ENCODE measurements at regions not wholly inside any gene's neighbourhood (a gene's known extent, or its start where the extent isn't known, plus 50 kb on each side); places are given as distances from the start of the nearest gene placed in this dataset.

DNA sequence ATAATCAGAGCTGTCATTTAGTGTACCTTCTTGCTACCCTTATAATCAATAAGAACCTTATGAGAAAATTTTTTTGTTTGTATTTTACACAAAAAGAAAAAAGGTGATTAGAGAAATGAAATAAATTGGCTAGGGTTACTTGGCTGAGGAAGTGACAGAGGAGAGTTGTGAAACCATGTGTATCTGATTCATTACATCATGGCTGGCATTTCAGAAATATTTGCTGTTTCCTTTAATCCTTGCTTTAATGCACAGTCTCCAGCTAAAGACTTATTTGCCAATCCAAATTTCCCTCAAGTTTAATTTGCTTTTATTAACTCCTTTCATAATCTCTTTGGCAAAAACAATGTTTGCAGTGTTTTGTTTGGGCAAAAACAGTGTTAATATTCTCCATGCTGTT is 543.1 kb downstream of the KIF4B start (continued):
- TF ChIP-seq MYC (IDR thresholded peaks at IDR 0.05; ENCODE audit: low read depth, low read length) (no peak), MYC (CRISPR knock-in tag; IDR thresholded peaks at IDR 0.05; ENCODE audit: borderline replicate concordance, low read depth) (no peak), E2F3 (CRISPR knock-in tag; IDR thresholded peaks at IDR 0.05) (no peak), HSF4 (CRISPR knock-in tag; IDR thresholded peaks at IDR 0.05; ENCODE audit: borderline replicate concordance) (no peak)

DNA sequence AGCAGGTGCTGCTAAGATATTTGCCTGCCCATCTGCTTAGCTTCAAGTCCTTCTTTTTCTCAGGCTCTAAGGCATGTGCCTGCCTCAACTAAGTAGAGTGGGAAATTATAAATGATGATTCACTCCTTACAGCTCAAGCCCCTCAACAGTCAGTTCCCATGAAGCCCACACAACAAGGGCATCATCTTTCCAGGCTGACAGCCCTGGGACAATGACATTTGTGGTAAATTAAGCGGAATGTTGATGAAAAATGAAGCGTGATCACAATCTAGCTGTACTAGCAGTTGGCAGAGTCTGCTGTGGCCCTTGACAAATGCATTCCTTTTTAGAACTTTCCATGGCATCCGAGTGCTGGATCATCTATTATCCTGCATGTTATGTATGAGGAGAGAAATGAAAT is 548.6 kb downstream of the KIF4B start:
- H2AFZ ChIP-seq (ENCODE audit: low read depth, low read length): no peak overlapping the region
- no peaks in the 10 kb centered on the region for H3K4me1 ChIP-seq (replicated peaks in 1 of 2; ENCODE audit: control insufficient read depth in 2 of 2, insufficient read depth in 2 of 2, low read length in 2 of 2)
- FAIRE-seq (no peak), ATAC-seq (no peak), DNase-seq (ENCODE audit: extremely low read depth in 1 of 4, low spot score in 3 of 4) (no peak)
- in situ Hi-C loops (cut with MboI): no loop called here
- H3K27ac ChIP-seq (ENCODE audit: extremely low read depth, low read depth, low read length): no peak overlapping the region
- no peaks in the 10 kb centered on the region for H4K20me1 ChIP-seq (replicated peaks; ENCODE audit: control insufficient read depth, insufficient read depth, low read length)
- no peak overlapping the region for H3K4me2 ChIP-seq (ENCODE audit: insufficient read depth, low read length)
- H3K79me2 ChIP-seq (ENCODE audit: control insufficient read depth, insufficient read depth, low read length): no peaks in the 10 kb centered on the region
- no peaks in the 10 kb centered on the region for H3K36me3 ChIP-seq (ENCODE audit: control insufficient read depth, insufficient read depth, low read length)
- H3K27me3 ChIP-seq (ENCODE audit: control insufficient read depth in 2 of 2, insufficient read depth in 2 of 2, low read length in 2 of 2): no peaks in the 10 kb centered on the region
- BruUV-seq (replicated peaks): no TSS peak
- ChIA-PET CTCF (ENCODE audit: low intra/inter-chr PET ratio) (no interaction called here), POLR2A (no interaction called here)
- no peak overlapping the region for H3K9ac ChIP-seq (ENCODE audit: insufficient read depth in 1 of 2, low read depth in 2 of 2, low read length in 2 of 2)
- no peaks in the 10 kb centered on the region for H3K9me3 ChIP-seq (replicated peaks; ENCODE audit: control insufficient read depth, insufficient read depth, low read depth, low read length)
- no peak overlapping the region for H3K4me3 ChIP-seq
- no peaks in the 10 kb centered on the region for H3K9me1 ChIP-seq (ENCODE audit: control insufficient read depth, insufficient read depth, low read length)
- 0% methylated on average over 3 of the region's 3 CpGs for WGBS (ENCODE audit: insufficient coverage, low coverage, missing lambda C conversion rate)
- intact Hi-C loops (cut with micrococcal nuclease): no loop called here
- TF ChIP-seq TCF7L2 (IDR thresholded peaks at IDR 0.05; ENCODE audit: low read depth, low read length) (no peak), ZNF551 (CRISPR knock-in tag; IDR thresholded peaks at IDR 0.05) (no peak)
- TF ChIP-seq, protein P1, sequence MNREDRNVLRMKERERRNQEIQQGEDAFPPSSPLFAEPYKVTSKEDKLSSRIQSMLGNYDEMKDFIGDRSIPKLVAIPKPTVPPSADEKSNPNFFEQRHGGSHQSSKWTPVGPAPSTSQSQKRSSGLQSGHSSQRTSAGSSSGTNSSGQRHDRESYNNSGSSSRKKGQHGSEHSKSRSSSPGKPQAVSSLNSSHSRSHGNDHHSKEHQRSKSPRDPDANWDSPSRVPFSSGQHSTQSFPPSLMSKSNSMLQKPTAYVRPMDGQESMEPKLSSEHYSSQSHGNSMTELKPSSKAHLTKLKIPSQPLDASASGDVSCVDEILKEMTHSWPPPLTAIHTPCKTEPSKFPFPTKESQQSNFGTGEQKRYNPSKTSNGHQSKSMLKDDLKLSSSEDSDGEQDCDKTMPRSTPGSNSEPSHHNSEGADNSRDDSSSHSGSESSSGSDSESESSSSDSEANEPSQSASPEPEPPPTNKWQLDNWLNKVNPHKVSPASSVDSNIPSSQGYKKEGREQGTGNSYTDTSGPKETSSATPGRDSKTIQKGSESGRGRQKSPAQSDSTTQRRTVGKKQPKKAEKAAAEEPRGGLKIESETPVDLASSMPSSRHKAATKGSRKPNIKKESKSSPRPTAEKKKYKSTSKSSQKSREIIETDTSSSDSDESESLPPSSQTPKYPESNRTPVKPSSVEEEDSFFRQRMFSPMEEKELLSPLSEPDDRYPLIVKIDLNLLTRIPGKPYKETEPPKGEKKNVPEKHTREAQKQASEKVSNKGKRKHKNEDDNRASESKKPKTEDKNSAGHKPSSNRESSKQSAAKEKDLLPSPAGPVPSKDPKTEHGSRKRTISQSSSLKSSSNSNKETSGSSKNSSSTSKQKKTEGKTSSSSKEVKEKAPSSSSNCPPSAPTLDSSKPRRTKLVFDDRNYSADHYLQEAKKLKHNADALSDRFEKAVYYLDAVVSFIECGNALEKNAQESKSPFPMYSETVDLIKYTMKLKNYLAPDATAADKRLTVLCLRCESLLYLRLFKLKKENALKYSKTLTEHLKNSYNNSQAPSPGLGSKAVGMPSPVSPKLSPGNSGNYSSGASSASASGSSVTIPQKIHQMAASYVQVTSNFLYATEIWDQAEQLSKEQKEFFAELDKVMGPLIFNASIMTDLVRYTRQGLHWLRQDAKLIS (CRISPR knock-in tag; IDR thresholded peaks at IDR 0.05): no peak
- TF ChIP-seq, protein P2, sequence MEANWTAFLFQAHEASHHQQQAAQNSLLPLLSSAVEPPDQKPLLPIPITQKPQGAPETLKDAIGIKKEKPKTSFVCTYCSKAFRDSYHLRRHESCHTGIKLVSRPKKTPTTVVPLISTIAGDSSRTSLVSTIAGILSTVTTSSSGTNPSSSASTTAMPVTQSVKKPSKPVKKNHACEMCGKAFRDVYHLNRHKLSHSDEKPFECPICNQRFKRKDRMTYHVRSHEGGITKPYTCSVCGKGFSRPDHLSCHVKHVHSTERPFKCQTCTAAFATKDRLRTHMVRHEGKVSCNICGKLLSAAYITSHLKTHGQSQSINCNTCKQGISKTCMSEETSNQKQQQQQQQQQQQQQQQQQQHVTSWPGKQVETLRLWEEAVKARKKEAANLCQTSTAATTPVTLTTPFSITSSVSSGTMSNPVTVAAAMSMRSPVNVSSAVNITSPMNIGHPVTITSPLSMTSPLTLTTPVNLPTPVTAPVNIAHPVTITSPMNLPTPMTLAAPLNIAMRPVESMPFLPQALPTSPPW (CRISPR knock-in tag; IDR thresholded peaks at IDR 0.05): no peak
- TF ChIP-seq, protein P3, sequence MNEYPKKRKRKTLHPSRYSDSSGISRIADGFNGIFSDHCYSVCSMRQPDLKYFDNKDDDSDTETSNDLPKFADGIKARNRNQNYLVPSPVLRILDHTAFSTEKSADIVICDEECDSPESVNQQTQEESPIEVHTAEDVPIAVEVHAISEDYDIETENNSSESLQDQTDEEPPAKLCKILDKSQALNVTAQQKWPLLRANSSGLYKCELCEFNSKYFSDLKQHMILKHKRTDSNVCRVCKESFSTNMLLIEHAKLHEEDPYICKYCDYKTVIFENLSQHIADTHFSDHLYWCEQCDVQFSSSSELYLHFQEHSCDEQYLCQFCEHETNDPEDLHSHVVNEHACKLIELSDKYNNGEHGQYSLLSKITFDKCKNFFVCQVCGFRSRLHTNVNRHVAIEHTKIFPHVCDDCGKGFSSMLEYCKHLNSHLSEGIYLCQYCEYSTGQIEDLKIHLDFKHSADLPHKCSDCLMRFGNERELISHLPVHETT (CRISPR knock-in tag; conservative IDR thresholded peaks at IDR 0.05 in 1 of 2, IDR thresholded peaks at IDR 0.05 in 1 of 2): no peak
- TF ChIP-seq, protein P4, sequence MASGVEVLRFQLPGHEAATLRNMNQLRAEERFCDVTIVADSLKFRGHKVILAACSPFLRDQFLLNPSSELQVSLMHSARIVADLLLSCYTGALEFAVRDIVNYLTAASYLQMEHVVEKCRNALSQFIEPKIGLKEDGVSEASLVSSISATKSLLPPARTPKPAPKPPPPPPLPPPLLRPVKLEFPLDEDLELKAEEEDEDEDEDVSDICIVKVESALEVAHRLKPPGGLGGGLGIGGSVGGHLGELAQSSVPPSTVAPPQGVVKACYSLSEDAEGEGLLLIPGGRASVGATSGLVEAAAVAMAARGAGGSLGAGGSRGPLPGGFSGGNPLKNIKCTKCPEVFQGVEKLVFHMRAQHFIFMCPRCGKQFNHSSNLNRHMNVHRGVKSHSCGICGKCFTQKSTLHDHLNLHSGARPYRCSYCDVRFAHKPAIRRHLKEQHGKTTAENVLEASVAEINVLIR (CRISPR knock-in tag; IDR thresholded peaks at IDR 0.05): no peak
